COLO668 (cell line): ENCODE measurements at regions not wholly inside any gene's neighbourhood (a gene's known extent, or its start where the extent isn't known, plus 50 kb on each side); places are given as distances from the start of the nearest gene placed in this dataset.
"Not testable (repeated sequence)": the region's sequence is repeated elsewhere in the genome, so short reads cannot be mapped to it uniquely, and the experiment has no call there.

Experiments
- DNase-seq: peaks from one replicate; lab custom pipeline; 2025; ENCODE audit not compliant: unreplicated experiment; lab: John Stamatoyannopoulos, UW

GRCh38 chr2:132220589-132220988 is 58.8 kb upstream of the ANKRD30BL start:
- DNase-seq = not testable (repeated sequence)

DNA sequence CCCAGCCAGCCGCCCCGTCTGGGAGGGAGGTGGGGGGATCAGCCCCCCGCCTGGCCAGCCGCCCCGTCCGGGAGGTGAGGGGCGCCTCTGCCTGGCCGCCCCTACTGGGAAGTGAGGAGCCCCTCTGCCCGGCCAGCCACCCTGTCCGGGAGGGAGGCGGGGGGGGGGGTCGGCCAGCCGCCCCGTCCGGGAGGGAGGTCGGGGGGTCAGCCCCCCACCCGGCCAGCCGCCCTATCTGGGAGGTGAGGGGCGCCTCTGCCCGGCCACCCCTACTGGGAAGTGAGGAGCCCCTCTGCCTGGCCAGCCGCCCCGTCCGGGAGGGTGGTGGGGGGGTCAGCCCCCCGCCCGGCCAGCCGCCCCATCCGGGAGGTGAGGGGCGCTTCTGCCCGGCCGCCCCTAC is 60.1 kb upstream of the ANKRD30BL start:
- DNase-seq = not testable (repeated sequence)

DNA sequence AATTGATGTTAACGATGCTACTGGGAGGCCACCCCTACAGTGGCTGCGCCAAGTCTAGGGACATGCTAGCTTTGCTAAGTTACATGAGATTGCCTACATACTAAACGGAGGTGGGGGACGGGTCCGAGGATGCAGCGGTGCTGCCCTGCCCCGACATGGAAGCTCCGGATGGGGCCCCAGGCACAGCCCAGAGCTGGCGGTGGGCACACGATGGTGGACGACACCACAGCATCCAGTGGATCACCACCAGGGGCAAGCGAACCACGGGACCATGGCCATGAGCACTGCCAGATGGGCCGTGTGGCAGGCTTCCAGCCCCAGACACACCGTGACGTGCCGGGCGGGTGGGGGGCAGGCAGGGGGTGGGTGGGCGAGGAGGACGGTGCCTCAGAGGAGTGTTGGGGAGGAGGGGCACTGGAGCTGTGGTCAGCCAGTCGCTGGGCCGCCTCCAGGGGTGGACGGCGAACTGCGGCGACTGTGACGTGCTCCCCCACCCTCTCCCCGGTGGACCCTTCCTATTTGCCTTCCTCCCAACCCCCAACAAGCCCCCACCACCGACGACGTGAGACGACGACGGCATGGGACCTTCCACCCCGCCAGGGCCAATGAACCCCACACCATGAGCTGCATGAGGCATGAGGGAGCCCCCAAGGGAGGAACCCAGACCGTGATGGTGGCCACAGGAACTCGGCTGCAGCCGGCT is 90.6 kb upstream of the ANKRD30BL start:
- DNase-seq = no peak

DNA sequence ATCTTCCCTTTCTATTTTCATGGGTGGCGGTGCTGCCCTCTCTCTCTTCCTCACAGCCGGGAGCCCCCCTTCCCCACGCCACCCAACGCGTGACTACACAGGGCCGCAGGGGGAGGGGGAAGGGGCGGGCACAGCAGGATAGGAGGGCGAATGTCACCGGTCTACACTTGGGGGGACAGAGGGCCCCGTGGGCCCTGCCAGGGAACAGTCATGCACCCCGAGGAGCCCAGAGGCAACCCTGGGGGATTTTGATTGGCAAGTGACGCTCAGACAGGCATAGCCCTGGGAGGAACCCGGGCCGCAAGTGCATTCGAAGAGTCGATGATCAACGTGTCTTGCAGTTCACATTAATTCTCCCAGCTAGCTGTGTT is 91.1 kb upstream of the ANKRD30BL start:
- DNase-seq = no peak

GRCh38 chr2:132253496-132254305 is 91.9 kb upstream of the ANKRD30BL start:
- no peak for DNase-seq

GRCh38 chr2:132254306-132254919 is 92.7 kb upstream of the ANKRD30BL start:
- DNase-seq = not testable (repeated sequence)

- DNase-seq = no peak
Measured at GRCh38 chr2:132255714-132256113, 94.0 kb upstream of the ANKRD30BL start.

DNA sequence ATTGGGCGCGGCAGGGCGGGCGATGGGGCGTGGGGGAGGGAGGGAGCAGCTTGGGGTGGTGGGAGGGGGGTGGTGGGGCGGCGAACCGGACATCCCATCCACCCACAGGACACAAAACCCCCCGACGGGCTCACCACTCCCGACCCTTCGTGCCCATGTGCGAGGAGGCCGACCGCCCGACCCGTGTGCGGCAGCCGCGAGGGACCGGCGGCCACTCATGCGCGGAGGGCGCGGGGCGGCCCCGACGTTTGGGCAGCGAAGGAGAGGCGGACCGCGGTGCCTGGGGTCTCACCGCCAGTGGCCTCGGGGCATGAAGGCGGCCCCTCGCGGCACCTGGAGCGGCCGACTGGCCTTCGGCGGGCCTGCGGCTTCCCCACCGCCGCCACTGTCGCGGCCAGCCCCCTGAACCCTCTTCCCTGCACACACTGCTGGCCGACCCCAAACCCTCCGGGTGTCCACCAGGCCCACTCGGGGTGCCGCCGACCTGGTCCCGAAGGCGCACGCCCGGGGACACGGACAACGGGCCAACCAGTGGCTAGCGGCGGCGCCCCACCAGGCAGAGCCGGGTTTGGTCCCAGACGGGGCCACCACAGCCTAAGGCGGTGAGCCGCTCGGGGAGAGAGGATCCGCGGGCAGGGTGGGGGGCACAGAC is 94.6 kb upstream of the ANKRD30BL start:
- DNase-seq = no peak

DNA sequence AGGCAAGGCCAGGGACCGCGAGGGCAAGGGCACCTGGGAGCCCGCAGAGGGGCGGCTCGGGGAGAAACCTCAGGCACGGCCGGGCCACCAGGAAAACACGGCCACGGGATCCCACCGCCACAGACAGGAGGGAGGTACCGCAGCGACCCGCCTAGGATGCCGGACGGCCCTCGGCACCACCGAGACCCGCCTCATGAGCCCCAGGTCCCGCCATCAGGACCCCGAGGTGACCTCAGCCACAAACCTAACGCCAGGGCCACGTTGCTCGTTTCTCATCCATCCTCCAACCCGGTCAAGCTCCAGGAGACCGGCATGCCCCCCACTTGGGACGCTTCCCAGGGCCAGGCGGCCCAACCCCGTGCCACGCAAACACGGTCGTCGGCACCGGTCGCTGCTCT is 95.2 kb upstream of the ANKRD30BL start:
- not testable (repeated sequence) for DNase-seq

DNA sequence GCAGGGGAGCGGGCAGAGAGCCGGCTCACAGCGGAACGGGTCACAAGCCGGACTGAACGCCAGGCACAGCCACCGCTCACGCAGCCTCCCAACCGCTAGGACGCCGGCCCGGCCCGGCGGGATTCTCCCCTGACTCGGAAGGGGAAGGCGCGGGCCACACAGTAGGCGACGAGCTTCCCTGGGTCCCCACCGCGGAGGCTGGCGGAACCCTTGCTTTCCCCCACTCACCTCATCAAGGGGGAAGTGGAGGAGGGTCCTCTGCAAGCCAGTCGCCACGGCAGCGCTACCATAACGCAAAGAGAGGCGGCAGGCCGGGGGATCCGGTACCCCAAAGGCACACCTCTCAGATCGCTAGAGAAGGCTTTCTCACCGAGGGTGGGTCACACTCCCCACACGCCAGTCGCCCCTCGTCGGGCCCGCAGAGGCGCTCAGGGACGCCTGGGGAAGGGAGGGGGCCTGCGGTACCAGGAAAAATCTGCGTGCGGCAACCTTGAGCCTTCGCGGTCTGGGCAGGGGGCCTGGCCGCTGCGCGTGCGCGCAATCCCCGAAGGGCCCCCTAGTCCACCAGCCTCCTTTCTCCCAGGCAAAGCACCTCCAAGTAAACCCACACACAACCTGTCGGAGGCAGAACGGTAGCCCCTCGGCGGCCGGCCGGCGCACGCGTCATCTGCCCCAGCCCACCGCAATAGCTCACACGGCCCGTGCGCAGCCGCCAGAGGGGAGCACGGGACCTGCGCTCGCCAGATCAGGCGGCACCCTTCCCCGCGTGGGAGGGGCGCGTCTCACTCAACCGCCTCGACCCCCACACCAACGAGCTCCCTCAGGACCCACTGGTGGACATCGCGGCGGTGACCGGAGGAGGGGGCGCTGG is 95.8 kb upstream of the ANKRD30BL start:
- DNase-seq = not testable (repeated sequence)

DNA sequence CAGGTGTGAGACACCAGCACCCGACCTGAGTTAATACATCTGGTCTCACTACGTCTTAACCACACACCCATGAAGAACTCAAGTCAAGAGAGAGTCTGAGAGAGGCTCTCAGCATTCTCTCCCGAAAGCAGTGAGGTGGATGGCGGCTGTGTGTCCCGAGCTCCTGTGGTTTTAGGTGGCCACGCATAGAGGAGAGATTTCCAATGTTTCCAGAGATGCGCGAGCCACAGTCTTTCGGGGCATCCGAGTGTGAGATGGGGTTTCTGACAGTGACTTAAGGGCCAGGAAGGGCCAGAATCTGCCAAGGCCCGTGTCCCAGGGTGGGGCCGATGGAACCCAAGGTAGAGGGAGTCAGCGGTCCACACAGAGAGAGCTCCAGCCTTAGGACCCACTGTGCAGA is 97.5 kb upstream of the ANKRD30BL start:
- DNase-seq = not testable (repeated sequence)

DNA sequence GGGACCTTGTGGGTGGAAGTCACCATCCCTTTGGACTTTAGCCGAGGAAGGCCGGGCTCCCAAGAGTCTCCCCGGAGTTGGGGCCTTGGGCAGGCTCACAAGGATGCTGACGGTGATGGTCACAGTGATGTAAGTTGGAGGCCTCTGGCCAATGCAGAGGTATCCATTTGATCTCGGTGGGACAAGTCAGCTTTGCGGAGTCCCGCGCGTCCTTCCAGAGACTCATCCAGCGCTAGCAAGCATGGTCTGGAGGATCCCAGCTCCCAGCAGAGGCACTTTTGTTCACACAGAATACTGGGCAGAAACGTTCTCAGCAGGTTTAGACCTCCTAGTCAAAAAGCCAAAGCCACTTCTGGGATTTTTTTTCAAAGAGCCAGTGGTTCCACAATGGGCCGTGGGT is 103.8 kb upstream of the ANKRD30BL start:
- DNase-seq = not testable (repeated sequence)

GRCh38 chr2:132267105-132267497 is 105.3 kb upstream of the ANKRD30BL start:
- no peak for DNase-seq

DNA sequence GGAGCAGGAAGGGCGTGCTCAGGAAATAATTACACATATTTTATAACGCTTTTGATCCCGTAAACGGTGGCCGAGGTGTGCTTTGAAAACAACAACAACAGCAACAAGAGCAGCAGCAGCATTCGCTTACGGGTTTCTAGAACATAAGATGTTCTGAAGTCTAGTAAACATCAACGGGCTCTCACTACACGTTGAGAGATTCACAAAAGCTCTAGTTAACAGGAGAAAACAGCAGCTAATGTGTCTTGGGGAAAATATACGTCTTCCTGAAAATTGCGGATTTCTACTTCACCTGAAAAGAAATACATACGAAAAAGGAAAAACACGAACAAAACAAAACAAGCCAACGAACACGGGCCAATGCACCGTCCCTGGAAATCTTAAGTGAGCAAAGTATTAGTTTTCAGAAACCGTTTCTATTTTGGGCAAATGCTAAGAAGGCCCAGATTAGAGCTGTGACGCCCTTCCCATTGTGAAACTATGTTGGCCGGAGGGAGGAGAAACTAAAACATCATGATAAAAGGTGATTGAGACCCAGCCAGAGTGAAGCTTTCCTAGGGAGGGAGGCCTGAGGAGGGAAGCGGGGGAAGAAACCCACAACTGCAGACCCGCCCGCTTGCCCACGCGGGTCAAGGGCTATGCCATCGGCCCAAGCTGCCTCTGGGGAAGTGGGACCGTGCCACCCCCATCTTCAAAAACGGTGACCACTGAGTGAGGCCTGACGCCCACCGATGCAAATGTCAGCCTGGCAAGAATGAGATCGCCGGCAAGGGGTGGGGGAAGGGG is 105.9 kb upstream of the ANKRD30BL start:
- DNase-seq = not testable (repeated sequence)

DNA sequence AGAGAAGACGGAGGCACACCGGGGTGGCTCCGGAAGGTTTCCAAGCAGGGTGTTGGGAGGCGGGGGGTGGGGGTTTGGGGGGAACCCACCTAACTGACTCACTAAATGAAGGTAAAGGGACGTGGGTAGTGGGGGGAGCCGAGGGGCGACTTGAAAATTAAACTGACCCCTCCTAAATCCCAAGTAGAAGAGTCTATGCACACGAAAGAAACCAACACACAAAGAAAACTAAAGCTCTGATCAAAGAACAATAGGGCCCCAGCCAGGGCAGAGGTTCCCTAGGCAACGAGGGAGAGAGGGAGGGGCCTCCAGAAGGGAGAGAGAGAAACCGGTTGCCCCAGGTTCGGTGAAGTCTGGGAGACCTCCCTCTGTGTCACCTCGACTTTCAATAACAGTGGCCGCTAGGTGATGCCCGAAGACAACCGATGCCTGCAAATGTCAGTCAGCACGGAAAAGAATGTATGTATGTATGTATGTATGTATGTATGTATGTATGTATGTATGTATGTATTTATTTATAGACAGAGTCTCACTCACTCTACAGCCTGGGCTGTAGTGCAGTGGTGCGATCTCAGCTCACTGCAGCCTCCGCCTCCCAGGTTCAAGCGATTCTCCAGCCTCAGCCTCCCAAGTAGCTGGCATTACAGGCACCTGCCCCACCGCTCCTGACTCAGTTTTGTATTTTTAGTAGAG is 106.7 kb upstream of the ANKRD30BL start:
- not testable (repeated sequence) for DNase-seq

GRCh38 chr2:132268977-132269523 is 107.3 kb upstream of the ANKRD30BL start:
- no peak for DNase-seq

DNA sequence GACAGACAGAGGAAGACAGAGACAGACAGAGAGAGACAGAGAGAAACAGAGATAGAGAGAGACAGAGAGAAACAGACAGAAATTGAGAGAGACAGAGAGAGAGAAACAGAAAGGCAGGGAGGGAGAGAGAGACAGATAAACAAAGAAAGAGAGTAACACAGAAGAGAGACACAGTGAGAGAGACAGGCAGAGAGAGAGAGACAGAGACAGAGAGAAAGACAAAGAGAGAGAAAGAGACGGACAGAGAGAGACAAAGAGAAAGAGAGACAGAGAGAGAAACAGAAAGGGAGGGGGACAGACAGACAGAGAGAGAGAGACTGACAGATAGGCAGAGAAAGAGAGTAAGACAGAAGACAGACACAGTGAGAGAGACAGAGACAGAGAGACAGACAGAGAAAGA is 108.5 kb upstream of the ANKRD30BL start:
- DNase-seq = no peak

DNA sequence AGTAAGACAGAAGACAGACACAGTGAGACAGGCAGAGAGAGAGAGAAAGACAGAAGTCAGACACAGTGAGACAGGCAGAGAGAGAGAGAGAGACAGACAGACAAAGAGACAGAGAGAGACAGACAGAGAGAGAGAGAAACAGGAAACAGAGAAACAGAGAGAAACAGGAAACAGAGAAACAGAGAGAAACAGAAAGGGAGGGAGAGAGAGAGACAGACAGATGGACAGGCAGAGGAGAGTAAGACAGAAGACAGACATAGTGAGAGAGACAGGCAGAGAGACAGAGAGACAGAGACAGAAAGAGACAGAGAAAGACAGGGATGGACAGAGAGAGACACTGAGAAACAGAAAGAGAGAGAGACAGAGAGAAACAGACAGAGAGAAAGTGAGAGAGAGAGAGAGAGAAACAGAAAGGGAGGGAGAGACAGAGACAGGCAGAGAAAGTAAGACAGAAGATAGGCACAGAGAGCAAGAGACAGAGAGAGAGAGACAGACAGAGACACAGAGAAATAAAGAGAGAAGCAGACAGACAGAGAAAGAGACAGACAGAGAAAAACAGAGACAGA is 109.3 kb upstream of the ANKRD30BL start:
- DNase-seq = no peak

GRCh38 chr2:132271794-132272193 is 110.0 kb upstream of the ANKRD30BL start:
- not testable (repeated sequence) for DNase-seq
